Vagina (tissue), 2 donors: ENCODE measurements at regions not wholly inside any gene's neighbourhood (a gene's known extent, or its start where the extent isn't known, plus 50 kb on each side); places are given as distances from the start of the nearest gene placed in this dataset.

Experiments used
- DNase-seq, 2 donors: peaks; one replicate each; pipeline ENCODE4 v3.0.0-alpha.2; 2017; ENCODE audit errors: extremely low spot score in 2 of 2
- H3K27ac ChIP-seq: fragments of 200-600 bp; sonication (generic); one replicate; pipeline ENCODE4 v1.5.1; 2019
- H3K27me3 ChIP-seq: fragments of 200-600 bp; sonication (generic); one replicate; pipeline ENCODE4 v1.5.1; 2019
- H3K36me3 ChIP-seq, 2 donors: fragments of 200-600 bp; sonication (generic); one replicate each; pipeline ENCODE4 v1.5.1; 2017 to 2019
- H3K4me1 ChIP-seq: fragments of 200-600 bp; sonication (generic); one replicate; pipeline ENCODE4 v1.5.1; 2019
- H3K4me3 ChIP-seq, 2 donors: fragments of 200-600 bp; sonication (generic); 1 replicate in 1 of 2; 2 replicates in 1 of 2; pipeline ENCODE4 v1.5.1; 2016 to 2019
- H3K9me3 ChIP-seq: fragments of 200-600 bp; sonication (generic); one replicate; pipeline ENCODE4 v1.5.1; 2019
- CTCF ChIP-seq, 3 experiments: fragments of 450-650 bp in 2 of 3; fragments of 200-600 bp in 1 of 3; sonication (generic) in 1 of 3; IDR thresholded peaks; one replicate each; pipeline ENCODE4 v1.5.1; 2017 to 2019; ENCODE audit warnings: antibody characterized with exemption in 3 of 3, mild to moderate bottlenecking in 2 of 3, moderate library complexity in 2 of 3
- POLR2A ChIP-seq, 2 donors: fragments of 450-650 bp; IDR thresholded peaks; one replicate each; pipeline ENCODE4 v1.6.1; 2017; ENCODE audit warnings: antibody characterized with exemption in 2 of 2, mild to moderate bottlenecking in 2 of 2, moderate library complexity in 2 of 2
- POLR2AphosphoS5 ChIP-seq, 2 donors: sonication (generic); formaldehyde crosslinking; IDR thresholded peaks; one replicate each; pipeline ENCODE4 v1.9.0; 2017; ENCODE audit warnings: antibody characterized with exemption in 2 of 2, mild to moderate bottlenecking in 2 of 2, low read depth in 1 of 2; ENCODE audit not compliant: insufficient read depth in 1 of 2
- intact Hi-C: fragments of 100-400 bp; cut with DNase I; formaldehyde crosslinking; loops from one replicate; pipeline ENCODE4 v1.15.1; 2023

DNA sequence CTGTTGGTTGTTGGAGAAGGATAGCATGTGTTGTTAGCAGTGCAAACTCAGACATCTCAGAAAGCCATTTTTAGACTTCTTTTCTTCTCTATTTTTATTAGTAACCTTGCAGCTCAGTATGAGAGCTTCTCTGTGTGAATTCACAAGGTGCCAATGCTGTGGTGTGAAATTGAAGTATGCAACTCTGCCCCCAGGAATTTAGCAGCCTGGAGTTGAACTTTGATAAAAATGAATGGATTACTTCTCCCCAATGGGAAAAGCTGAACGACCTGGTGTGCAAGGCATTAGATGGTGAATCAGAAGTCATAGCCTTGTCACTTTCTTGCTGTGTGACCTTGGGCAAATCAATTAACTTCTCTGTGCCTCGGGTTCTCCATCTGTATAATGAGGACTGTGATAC lies 512.3 kb upstream of the PCDH9 start:
- TF ChIP-seq POLR2AphosphoS5 (IDR thresholded peaks at IDR 0.05; ENCODE audit: insufficient read depth in 1 of 2, low read depth in 1 of 2) (no peak), POLR2A (IDR thresholded peaks at IDR 0.05) (no peak), CTCF (IDR thresholded peaks at IDR 0.05) (no peak)
- no peak overlapping the region for H3K4me3 ChIP-seq
- no peaks in the 10 kb centered on the region for H3K36me3 ChIP-seq
- no peak for DNase-seq
- intact Hi-C loops = no loop called here
- no peaks in the 10 kb centered on the region for H3K4me1 ChIP-seq
- H3K9me3 ChIP-seq = no peaks in the 10 kb centered on the region
- no peaks in the 10 kb centered on the region for H3K27me3 ChIP-seq
- no peak overlapping the region for H3K27ac ChIP-seq

- TF ChIP-seq POLR2A (IDR thresholded peaks at IDR 0.05) = no peak
- no peak for TF ChIP-seq CTCF (IDR thresholded peaks at IDR 0.05)
- Histone ChIP-seq H3K4me1 (no peaks in the 10 kb centered on the region), H3K27me3 (no peaks in the 10 kb centered on the region), H3K9me3 (no peaks in the 10 kb centered on the region), H3K27ac (no peak overlapping the region), H3K4me3 (no peak overlapping the region), H3K36me3 (no peaks in the 10 kb centered on the region)
- intact Hi-C loops = no loop called here
- no peak for DNase-seq
Measured at GRCh38 chr13:67740871-67741535, 510.9 kb upstream of the PCDH9 start.

- intact Hi-C loops = no loop called here
- Histone ChIP-seq H3K4me3 (no peak overlapping the region), H3K36me3 (no peaks in the 10 kb centered on the region), H3K27me3 (no peaks in the 10 kb centered on the region), H3K9me3 (no peaks in the 10 kb centered on the region), H3K27ac (no peak overlapping the region), H3K4me1 (no peaks in the 10 kb centered on the region)
- DNase-seq = no peak
- TF ChIP-seq POLR2A (IDR thresholded peaks at IDR 0.05) (no peak), CTCF (IDR thresholded peaks at IDR 0.05) (no peak), POLR2AphosphoS5 (IDR thresholded peaks at IDR 0.05; ENCODE audit: insufficient read depth in 1 of 2, low read depth in 1 of 2) (no peak)
Measured at GRCh38 chr13:67736646-67737420, 506.7 kb upstream of the PCDH9 start.

- no peaks in the 10 kb centered on the region for H3K9me3 ChIP-seq
- H3K4me1 ChIP-seq = no peaks in the 10 kb centered on the region
- H3K36me3 ChIP-seq = no peaks in the 10 kb centered on the region
- H3K27me3 ChIP-seq = no peaks in the 10 kb centered on the region
- no peak overlapping the region for H3K4me3 ChIP-seq
- DNase-seq = no peak
- no peak for TF ChIP-seq CTCF (IDR thresholded peaks at IDR 0.05)
- no peak for TF ChIP-seq POLR2AphosphoS5 (IDR thresholded peaks at IDR 0.05; ENCODE audit: insufficient read depth in 1 of 2, low read depth in 1 of 2)
- no peak for TF ChIP-seq POLR2A (IDR thresholded peaks at IDR 0.05)
- intact Hi-C loops = no loop called here
- H3K27ac ChIP-seq = no peak overlapping the region
Measured at GRCh38 chr13:67735651-67736050, 505.5 kb upstream of the PCDH9 start.

DNA sequence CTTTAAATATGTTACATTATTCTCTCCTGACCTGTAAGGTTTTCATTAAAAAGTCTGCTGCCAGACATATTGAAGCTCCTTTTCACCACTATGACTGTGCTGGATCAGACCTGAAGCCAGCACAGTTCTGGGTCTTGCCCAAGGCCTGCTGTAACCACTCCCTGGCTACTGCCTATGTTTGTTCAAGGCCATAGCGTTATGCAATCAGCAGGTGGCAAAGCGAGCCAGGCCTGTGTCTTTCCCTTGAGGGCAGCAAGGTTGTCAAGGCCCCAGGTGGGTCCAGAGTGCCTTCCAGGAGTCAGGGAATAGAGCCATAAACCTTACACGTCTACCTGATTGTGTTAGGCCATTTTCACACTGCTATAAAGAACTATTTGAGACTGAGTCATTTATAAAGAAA lies 496.8 kb upstream of the PCDH9 start:
- H3K9me3 ChIP-seq = no peaks in the 10 kb centered on the region
- H3K4me3 ChIP-seq = no peak overlapping the region
- no peaks in the 10 kb centered on the region for H3K27me3 ChIP-seq
- no peak for TF ChIP-seq POLR2AphosphoS5 (IDR thresholded peaks at IDR 0.05; ENCODE audit: insufficient read depth in 1 of 2, low read depth in 1 of 2)
- no peak for TF ChIP-seq CTCF (IDR thresholded peaks at IDR 0.05)
- TF ChIP-seq POLR2A (IDR thresholded peaks at IDR 0.05) = no peak
- H3K4me1 ChIP-seq = no peaks in the 10 kb centered on the region
- no peaks in the 10 kb centered on the region for H3K36me3 ChIP-seq
- DNase-seq = no peak
- intact Hi-C loops = no loop called here
- H3K27ac ChIP-seq = no peak overlapping the region
